ENCODE measurements at regions not wholly inside any gene's neighbourhood (a gene's known extent, or its start where the extent isn't known, plus 50 kb on each side); places are given as distances from the start of the nearest gene placed in this dataset.
"Not testable (repeated sequence)": the region's sequence is repeated elsewhere in the genome, so short reads cannot be mapped to it uniquely, and the experiment has no call there.

DNA sequence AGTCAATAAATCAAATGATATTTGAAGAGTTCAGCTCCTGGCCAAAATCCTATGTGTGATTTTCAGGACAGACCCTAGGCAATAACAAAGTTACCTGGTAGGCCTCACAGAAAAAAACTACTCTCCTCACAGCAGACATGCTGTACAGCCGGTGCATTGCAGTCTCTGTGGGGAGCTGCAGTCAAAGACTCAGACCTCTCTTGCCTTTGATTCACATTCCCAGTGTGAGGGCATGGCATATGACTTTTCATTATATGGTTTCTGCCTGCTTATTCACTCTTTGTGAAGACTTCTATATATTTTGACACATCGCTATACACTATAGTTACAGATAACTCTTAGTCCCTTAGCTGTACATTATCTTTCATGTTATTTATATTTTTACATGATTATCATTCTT lies 2684.3 kb upstream of the PCDH20 start:
- in situ Hi-C loops (cut with HindIII; ENCODE audit: low pct_unique_long_range_greater_than_20kb, low sequenced_read_pairs), result no loop called here
- DNase-seq (ENCODE audit: low read depth, low spot score), result no peak

DNA sequence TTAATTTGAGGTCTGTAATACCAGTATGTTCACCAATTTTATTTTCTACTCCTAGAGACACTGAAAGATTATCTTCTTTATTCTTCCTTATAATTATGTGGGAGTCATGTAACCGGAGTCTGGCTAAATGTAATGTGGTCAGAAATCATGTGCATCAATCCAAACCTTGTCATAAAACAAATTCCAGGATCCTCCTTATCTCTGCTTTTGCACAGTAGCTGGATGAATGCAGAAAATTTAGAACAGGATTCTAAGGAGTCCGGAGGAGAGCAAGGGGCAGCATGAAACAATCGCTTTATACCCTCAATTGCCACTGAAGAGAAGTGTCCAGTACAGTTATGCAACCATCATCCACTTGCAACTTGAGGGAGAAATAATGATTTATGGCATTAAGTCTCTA lies 2674.7 kb upstream of the PCDH20 start:
- in situ Hi-C loops (cut with HindIII; ENCODE audit: low pct_unique_long_range_greater_than_20kb, low sequenced_read_pairs), result no loop called here

DNA sequence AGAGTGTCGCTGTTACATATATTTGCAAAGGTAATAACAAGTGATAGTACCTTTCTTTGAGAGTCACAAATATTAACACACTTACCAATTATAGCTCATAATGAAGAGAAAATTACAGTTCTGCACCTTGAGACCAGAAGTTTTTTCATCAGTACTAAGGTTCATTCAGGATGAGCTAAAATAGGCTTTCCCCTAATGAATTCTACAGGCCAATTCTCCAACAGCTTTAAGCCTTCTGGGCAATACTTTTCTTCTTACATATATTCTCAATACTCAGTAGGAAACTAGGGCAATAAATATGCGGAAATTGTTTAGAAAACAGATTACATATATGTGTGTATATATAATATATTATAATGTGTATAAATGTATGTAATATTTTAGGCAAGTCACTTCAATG lies 2672.8 kb upstream of the PCDH20 start:
- in situ Hi-C loops (cut with HindIII; ENCODE audit: low pct_unique_long_range_greater_than_20kb, low sequenced_read_pairs), result no loop called here

More for the DNA sequence above, 2674.7 kb upstream of the PCDH20 start:
- no peak for DNase-seq (ENCODE audit: low read depth, low spot score)

DNA sequence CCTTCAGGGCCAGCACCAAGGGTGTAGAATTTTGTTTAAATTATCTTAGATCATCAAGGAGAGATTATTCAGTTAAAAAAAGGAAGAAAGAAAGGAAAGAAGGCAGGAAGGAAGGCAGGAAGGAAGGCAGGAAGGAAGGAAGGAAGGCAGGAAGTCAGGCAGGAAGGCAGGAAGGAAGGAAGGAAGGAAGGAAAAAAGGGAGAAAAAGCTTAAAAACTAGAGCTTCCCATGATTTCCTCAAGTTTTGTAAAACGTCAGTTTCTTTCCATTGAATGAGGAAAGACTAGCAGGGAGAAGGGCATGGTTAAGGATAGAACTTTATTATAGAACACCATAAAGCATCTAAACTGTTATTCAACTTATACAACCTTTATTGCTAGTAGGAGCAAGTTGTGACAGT lies 2672.0 kb upstream of the PCDH20 start:
- no peak for DNase-seq (ENCODE audit: low read depth, low spot score)
- in situ Hi-C loops (cut with HindIII; ENCODE audit: low pct_unique_long_range_greater_than_20kb, low sequenced_read_pairs), result no loop called here

More for the DNA sequence above, 2672.8 kb upstream of the PCDH20 start:
- DNase-seq (ENCODE audit: low read depth, low spot score), result no peak

DNA sequence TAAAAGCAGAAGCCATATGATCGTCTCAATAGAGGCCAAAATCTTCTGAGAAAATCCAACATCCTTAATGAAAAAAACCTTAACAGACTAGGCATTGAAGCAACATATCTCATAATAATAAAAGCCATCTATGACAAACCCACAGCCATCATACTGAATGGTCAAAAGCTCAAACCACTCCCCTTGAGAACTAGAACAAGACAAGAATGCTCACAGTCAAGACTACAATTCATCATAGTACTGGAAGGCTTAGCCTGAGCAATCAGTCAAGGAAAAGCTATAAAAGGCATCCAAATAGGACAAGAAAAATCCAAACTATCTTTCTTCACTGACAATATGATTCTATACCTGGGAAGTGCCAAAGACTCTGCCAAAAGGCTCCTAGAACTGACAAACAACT lies 2668.2 kb upstream of the PCDH20 start:
- in situ Hi-C loops (cut with HindIII; ENCODE audit: low pct_unique_long_range_greater_than_20kb, low sequenced_read_pairs), result no loop called here
- DNase-seq (ENCODE audit: low read depth, low spot score), result no peak

DNA sequence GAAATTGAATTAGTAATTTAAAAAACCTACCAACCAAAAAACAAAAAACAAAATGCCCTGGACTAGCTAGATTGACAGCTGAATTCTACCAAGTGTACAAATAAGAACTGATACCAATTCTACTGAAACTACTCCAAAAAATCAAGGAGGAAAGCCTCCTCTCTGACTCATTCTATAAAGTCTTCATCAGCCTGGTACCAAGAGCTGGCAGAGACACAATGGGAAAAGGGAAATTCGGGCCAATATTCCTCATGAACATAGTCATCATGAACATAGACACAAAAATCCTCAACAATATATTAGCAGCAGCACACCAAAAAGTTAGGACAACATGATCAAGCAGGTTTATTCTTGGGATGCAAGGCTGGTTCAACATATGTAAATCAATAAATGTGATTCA lies 2667.7 kb upstream of the PCDH20 start:
- DNase-seq (ENCODE audit: low read depth, low spot score), result no peak

DNA sequence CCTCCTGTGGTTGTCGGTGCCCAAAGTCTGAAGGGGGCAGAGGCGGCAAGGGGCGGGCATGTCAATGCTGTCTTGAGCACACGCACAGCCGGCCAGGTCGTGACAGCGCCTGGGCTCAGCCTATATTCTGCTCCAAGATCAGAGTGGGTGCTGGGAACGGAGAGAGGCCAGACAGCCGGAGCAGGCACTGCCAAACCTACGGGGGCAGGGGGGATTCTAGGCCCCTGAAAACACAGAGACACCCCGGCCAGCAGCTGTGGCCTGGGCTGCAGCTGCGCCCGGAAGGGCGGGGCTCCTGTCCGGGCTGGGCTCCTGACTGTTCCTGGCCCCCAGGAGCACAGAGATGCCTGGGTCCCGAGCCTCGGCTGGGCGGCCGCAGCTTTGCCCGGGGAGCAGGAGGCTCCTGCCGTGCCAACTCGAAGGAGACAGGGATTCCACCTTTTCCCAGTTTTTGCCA lies 2662.9 kb upstream of the PCDH20 start:
- DNase-seq (ENCODE audit: low read depth, low spot score), result no peak
- in situ Hi-C loops (cut with HindIII; ENCODE audit: low pct_unique_long_range_greater_than_20kb, low sequenced_read_pairs), result no loop called here

More for the DNA sequence above, 2667.7 kb upstream of the PCDH20 start:
- in situ Hi-C loops (cut with HindIII; ENCODE audit: low pct_unique_long_range_greater_than_20kb, low sequenced_read_pairs), result no loop called here

DNA sequence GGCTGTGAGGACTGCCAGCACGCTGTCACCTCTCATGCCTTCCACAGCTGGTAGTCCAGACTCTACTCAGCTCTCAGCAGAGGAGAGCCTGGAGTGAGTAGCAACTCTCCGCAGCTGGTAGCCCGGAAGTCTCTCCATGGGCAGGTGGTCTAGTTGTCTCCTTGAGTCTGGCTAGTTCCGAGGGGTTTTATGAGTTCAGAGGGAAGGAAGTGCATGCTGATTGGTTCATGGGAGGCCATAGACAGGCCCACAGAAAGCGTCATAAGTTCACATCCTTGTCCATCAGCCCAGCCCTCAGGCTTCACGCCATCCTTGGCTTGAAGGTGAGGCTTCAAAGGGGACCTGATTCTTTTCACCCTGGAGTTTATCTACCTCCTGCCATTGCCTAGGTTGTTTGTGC lies 2662.4 kb upstream of the PCDH20 start:
- DNase-seq (ENCODE audit: low read depth, low spot score), result peak; percentile 3
- in situ Hi-C loops (cut with HindIII; ENCODE audit: low pct_unique_long_range_greater_than_20kb, low sequenced_read_pairs), result no loop called here

DNA sequence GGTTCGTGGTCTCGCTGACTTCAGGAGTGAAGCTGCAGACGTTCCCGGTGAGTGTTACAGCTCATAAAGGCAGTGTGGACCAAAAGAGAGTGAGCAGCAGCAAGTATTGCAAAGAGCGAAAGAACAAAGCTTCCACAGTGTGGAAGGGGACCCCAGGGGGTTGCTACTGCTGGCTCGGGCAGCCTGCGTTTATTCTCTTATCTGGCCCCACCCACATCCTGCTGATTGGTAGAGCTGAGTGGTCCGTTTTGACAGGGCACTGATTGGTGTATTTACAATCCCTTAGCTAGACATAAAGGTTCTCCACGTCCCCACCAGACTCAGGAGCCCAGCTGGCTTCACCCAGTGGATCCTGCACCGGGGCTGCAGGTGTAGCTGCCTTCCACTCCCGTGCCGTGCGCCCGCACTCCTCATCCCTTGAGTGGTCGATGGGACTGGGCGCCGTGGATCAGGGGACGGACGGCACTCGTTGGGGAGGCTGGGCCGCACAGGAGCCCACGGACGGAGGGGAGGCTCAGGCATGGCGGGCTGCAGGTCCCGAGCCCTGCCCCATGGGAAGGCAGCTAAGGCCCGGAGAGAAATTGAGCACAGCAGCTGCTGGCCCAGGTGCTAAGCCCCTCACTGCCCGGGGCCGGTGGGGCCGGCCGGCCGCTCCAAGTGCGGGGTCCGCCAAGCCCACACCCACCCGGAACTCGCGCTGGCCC lies 2661.6 kb upstream of the PCDH20 start:
- in situ Hi-C loops (cut with HindIII; ENCODE audit: low pct_unique_long_range_greater_than_20kb, low sequenced_read_pairs); DNase-seq (ENCODE audit: low read depth, low spot score): not testable (repeated sequence)

DNA sequence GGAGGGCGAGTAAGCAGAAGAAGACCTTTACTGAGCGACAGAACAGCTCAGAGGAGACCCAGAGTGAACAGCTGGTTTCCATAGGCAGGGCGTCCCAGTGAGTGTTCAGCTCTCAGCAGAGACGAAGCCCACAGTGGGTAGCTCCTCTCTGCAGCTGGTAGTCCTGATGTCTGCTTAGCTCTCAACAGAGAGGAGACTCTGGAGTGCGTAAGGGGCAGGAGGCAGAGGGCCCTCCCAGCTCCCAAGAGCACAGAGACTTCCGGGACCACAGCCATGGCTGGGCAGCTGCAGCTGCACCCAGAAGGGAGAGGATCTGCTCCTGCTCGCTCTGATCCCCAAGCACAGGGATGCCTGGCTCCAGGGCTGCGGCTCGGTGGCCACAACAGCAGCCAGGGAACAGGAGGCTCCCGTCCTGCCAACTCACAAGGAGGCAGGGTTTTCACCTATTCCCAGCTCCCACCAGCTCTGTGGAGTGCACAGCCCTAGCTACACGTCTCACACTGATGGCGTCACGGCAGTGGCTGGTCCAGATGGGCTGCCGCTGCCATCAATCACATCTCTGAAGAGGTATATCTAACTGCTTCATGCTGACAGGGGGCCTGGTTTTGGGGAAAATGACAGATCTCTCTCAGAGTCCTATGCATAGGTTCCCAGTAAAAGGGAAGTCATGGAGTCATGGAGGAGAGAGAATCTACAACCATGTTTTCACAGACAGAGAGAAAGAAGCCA lies 2660.1 kb upstream of the PCDH20 start:
- in situ Hi-C loops (cut with HindIII; ENCODE audit: low pct_unique_long_range_greater_than_20kb, low sequenced_read_pairs), result no loop called here
- DNase-seq (ENCODE audit: low read depth, low spot score), result peak; percentile 85

DNA sequence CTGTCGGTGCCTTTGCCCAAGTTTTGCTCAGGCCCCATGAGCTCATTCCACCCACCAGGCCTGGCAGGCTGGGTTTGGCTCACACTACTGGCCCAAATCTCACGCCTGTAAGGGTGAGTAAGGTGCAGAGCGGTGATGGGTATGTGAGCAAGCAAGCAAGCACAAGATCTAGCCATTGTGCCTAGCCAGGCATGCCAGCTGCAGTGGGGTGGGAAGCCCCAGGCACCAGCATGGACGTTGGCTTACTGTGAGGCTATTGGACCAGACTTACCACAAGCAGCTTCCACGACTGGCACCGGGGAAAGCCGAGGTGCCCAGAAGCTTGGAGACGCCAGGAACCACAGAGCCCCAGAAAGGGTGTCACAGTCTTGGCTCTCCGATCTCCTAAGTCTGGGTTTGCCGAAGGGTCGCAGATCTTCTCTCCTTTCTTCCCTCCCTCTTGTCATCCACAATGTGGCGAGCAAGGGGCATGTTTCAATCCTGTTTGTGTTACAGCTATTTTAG lies 2659.4 kb upstream of the PCDH20 start:
- DNase-seq (ENCODE audit: low read depth, low spot score), result peak; percentile 26
- in situ Hi-C loops (cut with HindIII; ENCODE audit: low pct_unique_long_range_greater_than_20kb, low sequenced_read_pairs), result no loop called here

DNA sequence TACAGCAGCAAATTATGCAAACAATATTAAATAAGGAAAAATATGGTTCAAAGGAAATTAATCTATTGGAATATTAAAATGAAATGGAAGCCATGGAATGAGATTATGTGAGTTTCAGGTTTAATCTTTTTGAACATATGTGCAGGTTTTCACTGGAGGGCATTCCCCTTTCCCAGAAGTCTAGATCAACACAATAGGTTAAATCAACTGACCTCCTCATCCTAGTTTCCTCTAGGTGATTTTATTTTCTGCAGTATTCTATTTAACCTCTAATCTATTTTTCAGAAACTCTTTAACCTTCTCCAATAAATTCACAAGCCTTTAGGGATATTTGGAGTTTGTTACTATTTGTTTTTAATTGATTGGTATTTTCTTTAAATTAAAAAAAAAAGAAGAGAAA lies 2657.6 kb upstream of the PCDH20 start:
- in situ Hi-C loops (cut with HindIII; ENCODE audit: low pct_unique_long_range_greater_than_20kb, low sequenced_read_pairs), result no loop called here
- no peak for DNase-seq (ENCODE audit: low read depth, low spot score)

DNA sequence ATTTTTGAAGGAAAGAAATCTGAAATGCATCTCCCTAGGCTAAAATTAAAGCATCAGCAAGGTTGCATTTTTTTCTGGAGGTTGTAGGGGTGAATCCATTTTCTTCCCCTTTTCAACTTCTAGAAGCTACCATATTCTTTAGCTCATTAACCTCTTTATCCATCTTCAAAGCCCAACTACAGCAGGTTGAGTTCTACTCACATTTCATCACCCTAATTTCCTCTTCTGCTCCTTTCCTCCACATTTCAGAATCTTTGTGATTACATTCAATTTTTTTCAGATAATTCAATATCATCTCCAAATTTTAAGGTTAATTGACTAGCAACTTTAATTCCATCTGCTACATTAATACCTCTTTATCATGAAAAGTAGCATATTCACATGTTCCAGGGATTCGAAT lies 2655.7 kb upstream of the PCDH20 start:
- in situ Hi-C loops (cut with HindIII; ENCODE audit: low pct_unique_long_range_greater_than_20kb, low sequenced_read_pairs), result no loop called here
- no peak for DNase-seq (ENCODE audit: low read depth, low spot score)

DNA sequence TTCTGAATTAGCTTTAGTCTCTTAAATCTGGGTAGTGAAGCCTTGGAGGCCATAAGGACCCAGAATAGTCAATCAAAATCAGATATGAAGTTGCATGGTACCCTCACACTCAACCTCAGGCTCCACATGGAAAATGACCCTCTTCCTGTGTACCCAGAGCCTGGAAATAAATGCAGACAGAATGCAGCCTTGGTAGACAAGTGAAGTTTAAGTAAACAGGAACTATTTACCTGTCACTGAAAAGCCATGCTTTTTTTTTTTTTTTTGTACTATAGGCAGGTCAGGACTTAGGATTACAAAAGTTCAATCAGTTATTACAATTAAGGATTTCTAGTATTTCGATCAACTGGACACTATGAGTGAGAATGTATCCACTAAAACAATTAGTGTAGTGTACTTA lies 2654.2 kb upstream of the PCDH20 start:
- in situ Hi-C loops (cut with HindIII; ENCODE audit: low pct_unique_long_range_greater_than_20kb, low sequenced_read_pairs), result no loop called here
- DNase-seq (ENCODE audit: low read depth, low spot score), result no peak

DNA sequence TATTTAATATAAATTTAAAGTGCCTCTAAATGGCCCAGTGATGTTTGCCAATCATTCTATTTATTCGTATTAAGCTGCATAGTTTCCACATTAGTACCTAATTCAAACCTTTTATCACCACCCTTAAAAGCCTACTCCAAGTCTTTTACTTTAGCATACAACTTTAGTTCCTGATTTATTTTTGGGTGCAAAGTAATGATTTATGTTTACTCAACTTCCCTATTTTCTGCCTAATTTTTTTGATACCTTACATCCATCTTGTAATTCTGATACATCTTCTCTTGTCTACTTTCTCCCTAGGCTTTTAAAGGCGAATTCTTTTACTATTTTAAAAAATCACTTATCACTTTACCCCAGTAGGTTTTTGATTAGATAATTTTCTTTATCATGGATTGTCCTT lies 2651.1 kb upstream of the PCDH20 start:
- DNase-seq (ENCODE audit: low read depth, low spot score), result no peak
- in situ Hi-C loops (cut with HindIII; ENCODE audit: low pct_unique_long_range_greater_than_20kb, low sequenced_read_pairs), result no loop called here

DNA sequence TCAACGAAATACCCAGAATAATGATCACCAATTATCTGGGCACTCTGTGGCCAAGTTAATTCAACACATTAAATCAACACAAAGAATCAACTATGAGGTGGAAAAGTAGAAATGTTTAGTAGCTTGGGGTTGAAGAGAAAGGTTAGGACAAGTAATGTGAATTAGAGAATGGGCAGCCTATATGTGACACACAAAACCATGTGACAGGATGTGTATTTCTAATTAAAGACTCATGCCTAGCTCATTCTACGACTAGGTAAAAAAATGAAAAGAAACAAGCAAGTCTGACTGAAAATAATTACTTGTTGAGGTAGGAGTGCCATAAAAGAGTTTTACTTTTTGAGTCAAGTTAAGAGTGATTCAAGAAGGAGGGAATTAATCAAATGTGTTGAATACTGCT lies 2646.0 kb upstream of the PCDH20 start:
- DNase-seq (ENCODE audit: low read depth, low spot score), result no peak
- in situ Hi-C loops (cut with HindIII; ENCODE audit: low pct_unique_long_range_greater_than_20kb, low sequenced_read_pairs), result no loop called here

DNA sequence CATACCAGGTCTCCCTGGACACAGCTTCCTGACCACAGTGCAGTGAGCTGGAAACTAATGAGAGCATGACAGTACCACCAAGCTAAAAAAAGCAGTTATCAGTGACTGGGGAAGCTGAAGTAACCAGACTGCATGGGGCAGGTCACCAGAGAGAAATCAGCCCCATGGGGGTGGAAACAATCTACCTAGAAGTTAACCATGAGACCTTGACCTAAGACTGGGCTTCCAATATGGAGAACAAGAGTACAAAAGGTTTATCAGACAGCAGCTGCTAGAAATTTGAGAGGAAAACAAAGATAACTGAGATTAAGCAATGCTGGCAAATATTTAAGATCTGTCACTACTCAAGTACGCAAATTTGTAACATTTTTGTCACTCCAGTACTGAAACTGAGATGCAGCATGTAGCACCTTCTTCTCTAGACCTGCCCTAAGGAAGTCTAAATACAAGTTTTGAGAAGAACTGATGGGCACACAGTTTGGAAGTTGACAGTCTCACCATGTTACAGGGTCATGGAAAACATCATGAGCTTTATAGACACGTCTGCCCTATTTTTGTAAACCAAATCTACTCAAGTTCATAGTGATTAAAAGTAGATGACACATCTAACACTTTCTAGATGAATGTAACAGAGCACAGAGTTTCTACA lies 2641.8 kb upstream of the PCDH20 start:
- DNase-seq (ENCODE audit: low read depth, low spot score), result no peak

DNA sequence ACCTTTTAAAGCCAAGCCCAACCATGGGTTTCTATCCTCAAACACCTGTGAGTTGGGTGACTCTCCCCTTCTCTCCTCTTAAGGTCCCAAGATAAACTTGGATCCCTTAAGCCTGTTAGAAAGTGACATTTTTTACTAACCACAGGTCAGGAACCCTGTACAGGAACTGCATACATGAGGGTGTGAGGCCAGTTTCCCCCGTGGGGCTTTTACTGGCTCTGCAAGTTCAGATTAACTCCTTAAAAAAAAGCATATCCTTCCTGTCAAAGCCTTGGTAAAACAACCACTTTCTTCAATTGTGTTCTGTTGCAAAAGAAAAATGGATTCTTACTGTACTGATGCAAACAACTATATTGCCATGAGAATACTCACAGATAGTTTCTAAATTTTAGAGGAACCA lies 2638.7 kb upstream of the PCDH20 start:
- no peak for DNase-seq (ENCODE audit: low read depth, low spot score)

More for the DNA sequence above, 2641.8 kb upstream of the PCDH20 start:
- in situ Hi-C loops (cut with HindIII; ENCODE audit: low pct_unique_long_range_greater_than_20kb, low sequenced_read_pairs), result no loop called here

More for the DNA sequence above, 2638.7 kb upstream of the PCDH20 start:
- in situ Hi-C loops (cut with HindIII; ENCODE audit: low pct_unique_long_range_greater_than_20kb, low sequenced_read_pairs), result no loop called here

Data from SK-MEL-5 (cell line).